NCI-H2081 (cell line): ENCODE measurements at regions not wholly inside any gene's neighbourhood (a gene's known extent, or its start where the extent isn't known, plus 50 kb on each side); places are given as distances from the start of the nearest gene placed in this dataset.
"Not testable (repeated sequence)": the region's sequence is repeated elsewhere in the genome, so short reads cannot be mapped to it uniquely, and the experiment has no call there.

Source experiments
- DNase-seq, 2 experiments: peaks; one replicate each; lab custom pipeline; 2025; lab: John Stamatoyannopoulos, UW

- DNase-seq, result no peak
These were observed 212.8 kb downstream of the ZNF365 start for GRCh38 chr10:62587011-62587410.

GRCh38 chr10:62588116-62588515, 213.9 kb downstream of the ZNF365 start:
- no peak for DNase-seq

GRCh38 chr10:62589689-62590088, 214.8 kb upstream of the ADO start:
- no peak for DNase-seq

- DNase-seq, result no peak
These were observed 214.2 kb upstream of the ADO start for GRCh38 chr10:62590306-62590705.

GRCh38 chr10:62594093-62594520, 210.4 kb upstream of the ADO start:
- DNase-seq, result peak; percentile 27 to 30

GRCh38 chr10:62597226-62597625, 207.3 kb upstream of the ADO start:
- DNase-seq, result no peak

- no peak for DNase-seq
These were observed 205.4 kb upstream of the ADO start for GRCh38 chr10:62599161-62599560.

GRCh38 chr10:62606551-62606950, 198.0 kb upstream of the ADO start:
- not testable (repeated sequence) for DNase-seq

- DNase-seq, result not testable (repeated sequence)
These were observed 196.2 kb upstream of the ADO start for GRCh38 chr10:62608189-62608875.

GRCh38 chr10:62610649-62611229, 193.8 kb upstream of the ADO start:
- peak; percentile 48 to 67 for DNase-seq

GRCh38 chr10:62613424-62613823, 191.1 kb upstream of the ADO start:
- DNase-seq, result no peak

GRCh38 chr10:62613859-62614258, 190.7 kb upstream of the ADO start:
- no peak for DNase-seq

GRCh38 chr10:62614389-62615157, 189.9 kb upstream of the ADO start:
- no peak for DNase-seq

GRCh38 chr10:62616885-62617590, 187.5 kb upstream of the ADO start:
- DNase-seq, result no peak

- no peak for DNase-seq
These were observed 186.9 kb upstream of the ADO start for GRCh38 chr10:62617652-62618051.

- no peak for DNase-seq
These were observed 186.5 kb upstream of the ADO start for GRCh38 chr10:62618054-62618453.

- DNase-seq, result no peak
These were observed 185.7 kb upstream of the ADO start for GRCh38 chr10:62618576-62619412.

GRCh38 chr10:62619413-62619738, 185.1 kb upstream of the ADO start:
- DNase-seq, result no peak

GRCh38 chr10:62620491-62620890, 184.0 kb upstream of the ADO start:
- no peak for DNase-seq

- DNase-seq, result no peak
These were observed 181.3 kb upstream of the ADO start for GRCh38 chr10:62623223-62623622.

- peak; percentile 34 to 71 for DNase-seq
These were observed 179.0 kb upstream of the ADO start for GRCh38 chr10:62625484-62625883.

GRCh38 chr10:62626079-62626478, 178.4 kb upstream of the ADO start:
- DNase-seq, result no peak
